Calu3 (cell line): ENCODE measurements at regions not wholly inside any gene's neighbourhood (a gene's known extent, or its start where the extent isn't known, plus 50 kb on each side); places are given as distances from the start of the nearest gene placed in this dataset.

Source experiments
- BruUV-seq: library from RNA; stranded (reverse); fragments of 400-500 nt; replicated peaks from 2 replicates; lab custom pipeline; 2021; lab: Mats Ljungman, UMichigan
- CTCF ChIA-PET: fragments of 300-600 bp; sonication (Branson Sonifier 250); formaldehyde crosslinking; loops from one replicate; lab custom pipeline; 2022; ENCODE audit warnings: antibody characterized with exemption; lab: Charles Lee
- DNase-seq: peaks from one replicate; pipeline ENCODE4 v3.0.0; 2022
- H3K27ac Mint-ChIP-seq: one replicate; pipeline ENCODE4 v1.8.0; 2022; ENCODE audit warnings: mixed read lengths; ENCODE audit not compliant: unreplicated experiment
- H3K27me3 Mint-ChIP-seq: one replicate; pipeline ENCODE4 v1.8.0; 2022; ENCODE audit warnings: mixed read lengths; ENCODE audit not compliant: unreplicated experiment
- H3K36me3 Mint-ChIP-seq: one replicate; pipeline ENCODE4 v1.8.0; 2022; ENCODE audit warnings: mild to moderate bottlenecking, moderate library complexity, mixed read lengths; ENCODE audit not compliant: insufficient read depth, unreplicated experiment
- H3K4me1 Mint-ChIP-seq: one replicate; pipeline ENCODE4 v1.8.0; 2022; ENCODE audit warnings: mild to moderate bottlenecking, low read depth, mixed read lengths; ENCODE audit not compliant: unreplicated experiment
- H3K4me3 Mint-ChIP-seq: one replicate; pipeline ENCODE4 v1.8.0; 2022; ENCODE audit warnings: mild to moderate bottlenecking, low read depth, moderate library complexity, mixed read lengths; ENCODE audit not compliant: unreplicated experiment
- H3K9me3 Mint-ChIP-seq: one replicate; pipeline ENCODE4 v1.8.0; 2022; ENCODE audit warnings: low read depth, mixed read lengths; ENCODE audit not compliant: unreplicated experiment
- intact Hi-C: fragments of 100-400 bp; cut with micrococcal nuclease; formaldehyde crosslinking; loops from one replicate; pipeline ENCODE4 v1.10.0; 2022; ENCODE audit not compliant: unreplicated experiment
- TF ChIP-seq, protein P1 (sequence below): fragments of 200-600 bp; IDR thresholded peaks from one replicate; pipeline ENCODE4 v1.8.0; 2022; ENCODE audit warnings: antibody characterized with exemption; ENCODE audit not compliant: unreplicated experiment

DNA sequence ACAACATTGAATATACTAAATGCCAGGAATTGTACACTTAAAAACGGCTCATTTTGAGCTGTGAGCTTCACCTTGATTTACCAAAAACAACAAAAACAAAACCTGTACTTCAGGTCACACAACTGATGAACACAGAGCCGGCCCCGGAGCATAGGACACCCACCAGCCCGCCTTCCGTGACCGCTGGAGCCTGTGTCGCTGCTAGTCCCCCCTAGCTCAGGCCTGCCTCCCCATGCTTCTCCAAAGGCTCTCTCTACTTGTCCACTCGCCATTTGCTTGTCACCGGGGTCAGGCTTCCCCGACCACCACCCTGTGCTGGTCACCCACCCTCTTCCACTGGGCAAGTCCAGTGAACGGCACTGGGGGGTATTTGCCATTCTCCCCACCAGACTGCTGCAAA is 113.8 kb upstream of the TNRC6C start:
- BruUV-seq: no TSS peak
- Mint-ChIP-seq H3K4me1 (peaks cover 41% of the 10 kb centered on the region), H3K36me3 (no peaks in the 10 kb centered on the region)

DNA sequence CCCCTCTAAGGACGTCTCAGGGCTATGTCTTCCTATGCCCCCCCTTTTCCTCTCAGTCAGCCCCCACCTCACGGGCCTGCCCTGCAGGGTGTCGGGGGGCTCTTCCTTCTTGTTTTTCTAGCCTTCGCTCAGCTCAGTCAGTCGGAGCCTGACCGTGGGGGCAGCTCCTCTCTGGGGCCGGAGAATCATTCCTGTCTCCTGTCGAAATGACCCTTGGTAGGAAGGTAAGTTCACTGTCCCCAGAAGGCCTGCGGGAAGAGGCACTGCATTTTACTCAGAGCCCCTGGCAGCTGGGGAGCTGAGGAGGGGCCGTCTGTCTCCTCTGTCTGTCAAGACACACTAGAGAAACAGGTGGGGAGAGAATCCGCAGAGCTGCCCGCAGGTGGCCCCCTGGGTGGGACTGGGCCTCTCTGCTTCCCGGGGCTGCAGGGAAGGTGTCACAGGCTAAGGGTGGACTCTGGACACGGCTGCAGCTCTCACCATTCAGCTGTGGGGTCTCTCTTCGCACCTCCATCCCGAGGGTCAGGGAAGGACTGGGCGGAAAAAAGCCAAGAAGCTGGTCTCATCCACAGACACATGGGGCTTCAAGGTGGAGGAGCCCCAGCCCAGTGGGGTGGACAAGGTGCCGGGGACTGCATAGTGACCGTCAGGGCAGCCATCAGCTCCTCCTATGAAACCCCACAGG is 112.8 kb upstream of the TNRC6C start:
- CTCF ChIA-PET: no interaction called here
- BruUV-seq: no TSS peak

More for the DNA sequence above, 113.8 kb upstream of the TNRC6C start:
- Mint-ChIP-seq H3K4me3 (no peak overlapping the region), H3K9me3 (no peaks in the 10 kb centered on the region), H3K27ac (no peak overlapping the region), H3K27me3 (no peaks in the 10 kb centered on the region)
- no peak for DNase-seq
- intact Hi-C loops: loop anchor here (5.0 kb wide), 1 partner anchor 43 kb away; no protein-coding TSS in a partner anchor
- CTCF ChIA-PET: no interaction called here
- TF ChIP-seq, protein P1, sequence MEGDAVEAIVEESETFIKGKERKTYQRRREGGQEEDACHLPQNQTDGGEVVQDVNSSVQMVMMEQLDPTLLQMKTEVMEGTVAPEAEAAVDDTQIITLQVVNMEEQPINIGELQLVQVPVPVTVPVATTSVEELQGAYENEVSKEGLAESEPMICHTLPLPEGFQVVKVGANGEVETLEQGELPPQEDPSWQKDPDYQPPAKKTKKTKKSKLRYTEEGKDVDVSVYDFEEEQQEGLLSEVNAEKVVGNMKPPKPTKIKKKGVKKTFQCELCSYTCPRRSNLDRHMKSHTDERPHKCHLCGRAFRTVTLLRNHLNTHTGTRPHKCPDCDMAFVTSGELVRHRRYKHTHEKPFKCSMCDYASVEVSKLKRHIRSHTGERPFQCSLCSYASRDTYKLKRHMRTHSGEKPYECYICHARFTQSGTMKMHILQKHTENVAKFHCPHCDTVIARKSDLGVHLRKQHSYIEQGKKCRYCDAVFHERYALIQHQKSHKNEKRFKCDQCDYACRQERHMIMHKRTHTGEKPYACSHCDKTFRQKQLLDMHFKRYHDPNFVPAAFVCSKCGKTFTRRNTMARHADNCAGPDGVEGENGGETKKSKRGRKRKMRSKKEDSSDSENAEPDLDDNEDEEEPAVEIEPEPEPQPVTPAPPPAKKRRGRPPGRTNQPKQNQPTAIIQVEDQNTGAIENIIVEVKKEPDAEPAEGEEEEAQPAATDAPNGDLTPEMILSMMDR: no peak

GRCh38 chr17:77846531-77847085 is 111.9 kb upstream of the TNRC6C start:
- H3K4me1 Mint-ChIP-seq: peaks cover 22% of the 10 kb centered on the region
- TF ChIP-seq, protein P1: no peak
- BruUV-seq: no TSS peak
- no peak overlapping the region for H3K4me3 Mint-ChIP-seq
- CTCF ChIA-PET: no interaction called here
- no peaks in the 10 kb centered on the region for H3K9me3 Mint-ChIP-seq
- no peaks in the 10 kb centered on the region for H3K36me3 Mint-ChIP-seq
- no peak for DNase-seq
- intact Hi-C loops: no loop called here
- H3K27me3 Mint-ChIP-seq: no peaks in the 10 kb centered on the region
- no peak overlapping the region for H3K27ac Mint-ChIP-seq

More for the DNA sequence above, 112.8 kb upstream of the TNRC6C start:
- Mint-ChIP-seq H3K27ac (no peak overlapping the region), H3K27me3 (no peaks in the 10 kb centered on the region), H3K4me3 (no peak overlapping the region), H3K4me1 (peaks cover 31% of the 10 kb centered on the region), H3K36me3 (no peaks in the 10 kb centered on the region), H3K9me3 (no peaks in the 10 kb centered on the region)
- intact Hi-C loops: no loop called here
- TF ChIP-seq, protein P1: no peak
- no peak for DNase-seq

GRCh38 chr17:77847221-77848085 is 111.0 kb upstream of the TNRC6C start:
- TF ChIP-seq, protein P1: no peak
- DNase-seq: no peak
- CTCF ChIA-PET: no interaction called here
- Mint-ChIP-seq H3K9me3 (no peaks in the 10 kb centered on the region), H3K27ac (no peak overlapping the region), H3K27me3 (no peaks in the 10 kb centered on the region), H3K4me1 (peaks cover 14% of the 10 kb centered on the region), H3K4me3 (no peak overlapping the region), H3K36me3 (no peaks in the 10 kb centered on the region)
- no TSS peak for BruUV-seq
- intact Hi-C loops: no loop called here
